PC-3 (cell line): ENCODE measurements at regions not wholly inside any gene's neighbourhood (a gene's known extent, or its start where the extent isn't known, plus 50 kb on each side); places are given as distances from the start of the nearest gene placed in this dataset.

Experiments
- ATAC-seq: fragments of 200-7000 bp; cut with Tn5 transposase; 2 replicates; pipeline ENCODE4 v1.9.1; 2020; ENCODE audit warnings: mild to moderate bottlenecking, moderate library complexity
- BruUV-seq: library from RNA; stranded (reverse); fragments of 400-500 nt; replicated peaks from 2 replicates; lab custom pipeline; 2021; lab: Mats Ljungman, UMichigan
- CTCF ChIA-PET: fragments of 300-600 bp; sonication (Branson Sonifier 250); formaldehyde crosslinking; loops from one replicate; lab custom pipeline; 2022; ENCODE audit warnings: antibody characterized with exemption; lab: Charles Lee
- POLR2A ChIA-PET: fragments of 300-600 bp; sonication (Branson Sonifier 250); formaldehyde crosslinking; loops from one replicate; lab custom pipeline; 2022; ENCODE audit warnings: antibody characterized with exemption; ENCODE audit not compliant: unreplicated experiment; lab: Charles Lee
- DNase-seq: peaks from one replicate; pipeline ENCODE4 v3.0.0-alpha.2; 2015
- H2AFZ ChIP-seq: fragments of 300-600 bp; sonication (generic); 2 replicates; pipeline ENCODE4 v1.6.0; 2016; ENCODE audit warnings: antibody characterized with exemption, low read length
- H3F3A ChIP-seq: fragments of 300-600 bp; sonication (generic); one replicate; pipeline ENCODE4 v1.6.0; 2017; ENCODE audit warnings: antibody characterized with exemption, low read length, control low read depth, mild to moderate bottlenecking; ENCODE audit not compliant: unreplicated experiment
- H3K27ac ChIP-seq: fragments of 300-600 bp; sonication (generic); 2 replicates; pipeline ENCODE4 v1.5.1; 2016; ENCODE audit warnings: mild to moderate bottlenecking, low read length
- H3K27me3 ChIP-seq: fragments of 300-600 bp; sonication (generic); 2 replicates; pipeline ENCODE4 v1.6.1; 2016; ENCODE audit warnings: low read length, mixed read lengths
- H3K36me3 ChIP-seq: fragments of 300-600 bp; sonication (generic); 2 replicates; pipeline ENCODE4 v1.6.1; 2016; ENCODE audit warnings: low read depth, mixed run types, low read length, mixed read lengths
- H3K4me1 ChIP-seq: fragments of 300-600 bp; sonication (generic); 2 replicates; pipeline ENCODE4 v1.5.1; 2016; ENCODE audit warnings: low read length; ENCODE audit not compliant: insufficient read depth
- H3K4me2 ChIP-seq: fragments of 300-600 bp; sonication (generic); 2 replicates; pipeline ENCODE4 v1.6.0; 2016; ENCODE audit warnings: low read length
- H3K4me3 ChIP-seq: fragments of 300-600 bp; sonication (generic); 2 replicates; pipeline ENCODE4 v1.5.1; 2016; ENCODE audit warnings: mild to moderate bottlenecking, low read length, mixed read lengths
- H3K79me2 ChIP-seq: fragments of 300-600 bp; sonication (generic); 2 replicates; pipeline ENCODE4 v1.6.1; 2017; ENCODE audit warnings: low read length, mixed read lengths
- H3K9ac ChIP-seq: fragments of 300-600 bp; sonication (generic); 2 replicates; pipeline ENCODE4 v1.6.0; 2016; ENCODE audit warnings: mild to moderate bottlenecking, low read length
- H3K9me2 ChIP-seq: fragments of 300-600 bp; sonication (generic); replicated peaks from 2 replicates; pipeline ENCODE4 v1.6.1; 2016; ENCODE audit warnings: mixed run types, low read length, mixed read lengths
- H3K9me3 ChIP-seq: fragments of 300-600 bp; sonication (generic); 2 replicates; pipeline ENCODE4 v1.6.1; 2016; ENCODE audit warnings: low read length, mixed read lengths
- H4K20me1 ChIP-seq: fragments of 300-600 bp; sonication (generic); 2 replicates; pipeline ENCODE4 v1.6.1; 2016; ENCODE audit warnings: low read length, mixed read lengths
- CTCF ChIP-seq: fragments of 300-600 bp; sonication (generic); conservative IDR thresholded peaks from 2 replicates; pipeline ENCODE4 v1.5.1; 2017; ENCODE audit warnings: antibody characterized with exemption, low read depth, mild to moderate bottlenecking, low read length
- EZH2 ChIP-seq: fragments of 300-600 bp; sonication (generic); IDR thresholded peaks from one replicate; pipeline ENCODE4 v1.6.1; 2017; ENCODE audit warnings: antibody characterized with exemption, mild to moderate bottlenecking, low read length; ENCODE audit not compliant: unreplicated experiment
- EZH2phosphoT487 ChIP-seq: fragments of 300-600 bp; sonication (generic); IDR thresholded peaks from 2 replicates; pipeline ENCODE4 v1.6.1; 2018; ENCODE audit warnings: mild to moderate bottlenecking, antibody characterized with exemption, low read length, borderline replicate concordance
- intact Hi-C: fragments of 100-400 bp; cut with micrococcal nuclease; formaldehyde crosslinking; loops from 2 replicates; pipeline ENCODE4 v1.9.0; 2023

- Histone ChIP-seq H3K9me3 (no peaks in the 10 kb centered on the region), H2AFZ (no peak overlapping the region), H3K27me3 (no peaks in the 10 kb centered on the region), H3K36me3 (no peaks in the 10 kb centered on the region), H3K4me1 (no peaks in the 10 kb centered on the region), H3K9ac (no peak overlapping the region), H4K20me1 (no peaks in the 10 kb centered on the region), H3K4me2 (no peak overlapping the region), H3K27ac (no peak overlapping the region), H3K79me2 (no peaks in the 10 kb centered on the region), H3F3A (no peaks in the 10 kb centered on the region), H3K4me3 (no peak overlapping the region), H3K9me2 (no peaks in the 10 kb centered on the region)
- no TSS peak for BruUV-seq
- DNase-seq (no peak), ATAC-seq (no peak)
- POLR2A ChIA-PET: no interaction called here
- no peak for TF ChIP-seq CTCF
- no peak for TF ChIP-seq EZH2
- TF ChIP-seq EZH2phosphoT487: no peak
- intact Hi-C loops: no loop called here
- CTCF ChIA-PET: no interaction called here
Observed at GRCh38 chr2:55986001-55986400, 62.4 kb upstream of the EFEMP1 start.

- Histone ChIP-seq H2AFZ (no peak overlapping the region), H3F3A (no peaks in the 10 kb centered on the region), H3K4me3 (no peak overlapping the region), H3K4me2 (no peak overlapping the region), H3K36me3 (no peaks in the 10 kb centered on the region), H3K9ac (no peak overlapping the region), H3K27me3 (no peaks in the 10 kb centered on the region), H3K27ac (no peak overlapping the region), H3K9me3 (no peaks in the 10 kb centered on the region), H4K20me1 (no peaks in the 10 kb centered on the region), H3K4me1 (peaks cover 6% of the 10 kb centered on the region), H3K9me2 (no peaks in the 10 kb centered on the region), H3K79me2 (no peaks in the 10 kb centered on the region)
- ATAC-seq: no peak
- TF ChIP-seq EZH2phosphoT487: no peak
- TF ChIP-seq CTCF: no peak
- no peak for TF ChIP-seq EZH2
- intact Hi-C loops: no loop called here
- no peak for DNase-seq
- ChIA-PET CTCF (no interaction called here), POLR2A (no interaction called here)
- BruUV-seq: no TSS peak
Observed at GRCh38 chr2:55986700-55987440, 63.3 kb upstream of the EFEMP1 start.

GRCh38 chr2:55989405-55989804 is 65.8 kb upstream of the EFEMP1 start:
- Histone ChIP-seq H3F3A (no peaks in the 10 kb centered on the region), H3K9me2 (no peaks in the 10 kb centered on the region), H3K9ac (no peak overlapping the region), H2AFZ (no peak overlapping the region), H4K20me1 (no peaks in the 10 kb centered on the region), H3K36me3 (no peaks in the 10 kb centered on the region), H3K4me1 (peaks cover 24% of the 10 kb centered on the region), H3K4me2 (no peak overlapping the region), H3K27me3 (no peaks in the 10 kb centered on the region), H3K27ac (no peak overlapping the region), H3K4me3 (no peak overlapping the region), H3K9me3 (no peaks in the 10 kb centered on the region), H3K79me2 (no peaks in the 10 kb centered on the region)
- CTCF ChIA-PET: no interaction called here
- ATAC-seq (no peak), DNase-seq (no peak)
- no peak for TF ChIP-seq EZH2phosphoT487
- no peak for TF ChIP-seq CTCF
- no peak for TF ChIP-seq EZH2
- intact Hi-C loops: no loop called here
- POLR2A ChIA-PET: no interaction called here
- BruUV-seq: no TSS peak
